HG02970 (cell line): ENCODE measurements at regions not wholly inside any gene's neighbourhood (a gene's known extent, or its start where the extent isn't known, plus 50 kb on each side); places are given as distances from the start of the nearest gene placed in this dataset.

Experiments
- ATAC-seq: cut with Tn5 transposase; IDR thresholded peaks from one replicate; pipeline ENCODE4 v1.9.1; 2021; ENCODE audit warnings: mild to moderate bottlenecking, moderate library complexity, moderate number of reproducible peaks; ENCODE audit not compliant: unreplicated experiment, low FRiP score

GRCh38 chr11:25928076-25928475 is 403.9 kb upstream of the ANO3 start:
- no peak for ATAC-seq

GRCh38 chr11:25938952-25939351 is 393.0 kb upstream of the ANO3 start:
- no peak for ATAC-seq

- no peak for ATAC-seq
These were observed 392.2 kb upstream of the ANO3 start for GRCh38 chr11:25939691-25940090.

GRCh38 chr11:25941353-25941752 is 390.6 kb upstream of the ANO3 start:
- no peak for ATAC-seq

GRCh38 chr11:25943031-25943430 is 388.9 kb upstream of the ANO3 start:
- ATAC-seq = no peak

GRCh38 chr11:25943777-25944661 is 387.9 kb upstream of the ANO3 start:
- ATAC-seq = no peak

- ATAC-seq = no peak
These were observed 382.0 kb upstream of the ANO3 start for GRCh38 chr11:25949918-25950317.

GRCh38 chr11:25953006-25953405 is 378.9 kb upstream of the ANO3 start:
- ATAC-seq = no peak

- ATAC-seq = no peak
These were observed 373.9 kb upstream of the ANO3 start for GRCh38 chr11:25958045-25958444.

- ATAC-seq = no peak
These were observed 370.4 kb upstream of the ANO3 start for GRCh38 chr11:25961539-25961938.

- ATAC-seq = no peak
These were observed 361.0 kb upstream of the ANO3 start for GRCh38 chr11:25970726-25971508.

- no peak for ATAC-seq
These were observed 351.8 kb upstream of the ANO3 start for GRCh38 chr11:25980091-25980490.

- ATAC-seq = peak; percentile 90
These were observed 349.9 kb upstream of the ANO3 start for GRCh38 chr11:25981998-25982397.

- no peak for ATAC-seq
These were observed 348.6 kb upstream of the ANO3 start for GRCh38 chr11:25983280-25983679.

GRCh38 chr11:25988178-25988577 is 343.8 kb upstream of the ANO3 start:
- ATAC-seq = no peak

- no peak for ATAC-seq
These were observed 341.5 kb upstream of the ANO3 start for GRCh38 chr11:25990406-25990805.

- ATAC-seq = no peak
These were observed 340.5 kb upstream of the ANO3 start for GRCh38 chr11:25991476-25991875.

- no peak for ATAC-seq
These were observed 339.6 kb upstream of the ANO3 start for GRCh38 chr11:25992294-25992693.

- ATAC-seq = no peak
These were observed 338.9 kb upstream of the ANO3 start for GRCh38 chr11:25993016-25993415.

- no peak for ATAC-seq
These were observed 320.5 kb upstream of the ANO3 start for GRCh38 chr11:26011474-26011873.

- no peak for ATAC-seq
These were observed 317.3 kb upstream of the ANO3 start for GRCh38 chr11:26014456-26015115.
